HepG2 (cell line): ENCODE measurements at regions not wholly inside any gene's neighbourhood (a gene's known extent, or its start where the extent isn't known, plus 50 kb on each side); places are given as distances from the start of the nearest gene placed in this dataset.
A peak's percentile ranks its signal among the peaks of the same experiment; 100 is the strongest.

Source experiments
- ATAC-seq: fragments of 200-7000 bp; cut with Tn5 transposase; 3 replicates; pipeline ENCODE4 v1.9.1; 2020; ENCODE audit warnings: mild to moderate bottlenecking, moderate library complexity
- BruUV-seq: library from RNA; stranded (reverse); fragments of 400-500 nt; replicated peaks from 2 replicates; lab custom pipeline; 2021; lab: Mats Ljungman, UMichigan
- CTCF ChIA-PET: fragments of 300-600 bp; formaldehyde crosslinking; extraction: SDS; loops from one replicate; lab custom pipeline; 2021; ENCODE audit warnings: low total read pairs, inconsistent platforms, low intra/inter-chr PET ratio; lab: Yijun Ruan, JAX
- POLR2A ChIA-PET: fragments of 350-600 bp; sonication (Branson Sonifier 250); formaldehyde crosslinking; loops from one replicate; lab custom pipeline; 2020; ENCODE audit warnings: antibody characterized with exemption, inconsistent platforms; lab: Yijun Ruan, JAX
- DNase-seq: peaks from one replicate; pipeline ENCODE4 v3.0.0-alpha.2; 2015; ENCODE audit warnings: low spot score
- FAIRE-seq: peaks from 3 replicates; lab custom pipeline; 2011; peaks lifted over from hg19 to GRCh38; lab: Jason Lieb, UNC
- H2AFZ ChIP-seq: one replicate; pipeline ENCODE4 v1.6.1; 2011; ENCODE audit warnings: low read length, inconsistent platforms
- H3K27ac ChIP-seq: fragments of 300-600 bp; 3 replicates; pipeline ENCODE4 v1.8.0; 2011; ENCODE audit warnings: mixed run types, mild to moderate bottlenecking, mixed read lengths, low read length, inconsistent platforms; ENCODE audit not compliant: insufficient read depth; ENCODE audit errors: extremely low read length
- H3K27me3 ChIP-seq, 2 experiments: fragments of 200-600 bp in 1 of 2; 2 replicates in 1 of 2; 3 replicates in 1 of 2; pipeline versions ENCODE4 v1.6.0 to v1.8.0; 2011; ENCODE audit warnings: low read length in 2 of 2, mild to moderate bottlenecking in 2 of 2, moderate library complexity in 2 of 2, inconsistent platforms in 1 of 2; ENCODE audit not compliant: insufficient read depth in 2 of 2, control insufficient read depth in 1 of 2
- H3K36me3 ChIP-seq, 2 experiments: fragments of 200-600 bp in 1 of 2; replicated peaks in 1 of 2; 2 replicates in 1 of 2; 3 replicates in 1 of 2; pipeline versions ENCODE4 v1.5.1 to v1.8.0; 2011; ENCODE audit warnings: low read length in 2 of 2, inconsistent platforms in 1 of 2; ENCODE audit not compliant: insufficient read depth in 2 of 2, control insufficient read depth in 1 of 2
- H3K4me1 ChIP-seq: 2 replicates; pipeline ENCODE4 v1.5.1; 2012; ENCODE audit warnings: low read length, inconsistent platforms; ENCODE audit not compliant: insufficient read depth
- H3K4me2 ChIP-seq: 2 replicates; pipeline ENCODE4 v1.6.0; 2011; ENCODE audit warnings: low read depth, low read length, inconsistent platforms
- H3K4me3 ChIP-seq, 3 experiments: fragments of 200-600 bp in 1 of 3; sonication (generic), shearing (Covaris generic) in 1 of 3; replicated peaks in 1 of 3; 2 replicates each; pipeline ENCODE4 v1.5.1; 2011 to 2016; ENCODE audit warnings: low read length in 3 of 3, inconsistent platforms in 2 of 3, low read depth in 2 of 3, mild to moderate bottlenecking in 2 of 3, control low read depth in 1 of 3, mixed read lengths in 1 of 3; ENCODE audit not compliant: insufficient read depth in 1 of 3
- H3K79me2 ChIP-seq: one replicate; pipeline ENCODE4 v1.6.1; 2011; ENCODE audit warnings: low read length, inconsistent platforms; ENCODE audit not compliant: insufficient read depth
- H3K9ac ChIP-seq: 2 replicates; pipeline ENCODE4 v1.6.0; 2011; ENCODE audit warnings: mild to moderate bottlenecking, low read depth, low read length, inconsistent platforms; ENCODE audit not compliant: insufficient read depth
- H3K9me3 ChIP-seq: 2 replicates; pipeline ENCODE4 v1.5.1; 2012; ENCODE audit warnings: mild to moderate bottlenecking, low read length
- H4K20me1 ChIP-seq: 2 replicates; pipeline ENCODE4 v1.6.0; 2011; ENCODE audit warnings: inconsistent platforms, mild to moderate bottlenecking, low read length, moderate library complexity; ENCODE audit not compliant: insufficient read depth
- CBFB ChIP-seq: sonication (generic); formaldehyde crosslinking; IDR thresholded peaks from 2 replicates; pipeline ENCODE4 v1.4.0; 2020; ENCODE audit warnings: missing genetic modification reagents
- CEBPB ChIP-seq: IDR thresholded peaks from 2 replicates; pipeline ENCODE4 v1.6.1; 2011; ENCODE audit warnings: low read depth, low read length, improper control_type of control experiment, borderline replicate concordance
- EP300 ChIP-seq, 3 experiments: sonication (generic) in 1 of 3; formaldehyde crosslinking in 1 of 3; IDR thresholded peaks; 2 replicates each; pipeline versions ENCODE4 v1.5.1 to v1.6.1; 2011 to 2020; ENCODE audit warnings: low read depth in 2 of 3, low read length in 2 of 3, borderline replicate concordance in 1 of 3, improper control_type of control experiment in 1 of 3, mild to moderate bottlenecking in 1 of 3, missing genetic modification reagents in 1 of 3, moderate library complexity in 1 of 3
- GZF1 ChIP-seq: sonication (generic); formaldehyde crosslinking; IDR thresholded peaks from 2 replicates; pipeline ENCODE4 v1.5.1; 2020; ENCODE audit warnings: mild to moderate bottlenecking, missing genetic modification reagents
- MIXL1 ChIP-seq: IDR thresholded peaks from 2 replicates; pipeline ENCODE4 v1.6.1; 2016
- SMC3 ChIP-seq: IDR thresholded peaks from 2 replicates; pipeline ENCODE4 v1.6.1; 2011; ENCODE audit warnings: low read length, improper control_type of control experiment
- ZBTB8A ChIP-seq: sonication (generic); formaldehyde crosslinking; IDR thresholded peaks from 2 replicates; pipeline ENCODE4 v1.4.0; 2020; ENCODE audit warnings: mild to moderate bottlenecking, low read depth, missing genetic modification reagents, borderline replicate concordance
- WGBS: methylation state at CpG from one replicate; pipeline ENCODE4 v1.1.6; 2017; ENCODE audit warnings: low lambda C conversion rate; 5-methylcytosine and 5-hydroxymethylcytosine counted together
- in situ Hi-C: cut with HindIII; loops from 2 replicates; pipeline ENCODE4 v1.10.0; 2017; ENCODE audit warnings: low pct_unique_long_range_greater_than_20kb; ENCODE audit not compliant: extremely low pct_ligation_motif_present
- intact Hi-C: fragments of 100-400 bp; cut with micrococcal nuclease; formaldehyde crosslinking; loops from one replicate; pipeline ENCODE4 v1.10.0; 2022; ENCODE audit not compliant: unreplicated experiment
- TF ChIP-seq, protein P1 (sequence below): sonication (generic); formaldehyde crosslinking; IDR thresholded peaks from 2 replicates; pipeline ENCODE4 v1.5.0; 2020; ENCODE audit warnings: mild to moderate bottlenecking, low read depth, missing genetic modification reagents, borderline replicate concordance
- TF ChIP-seq, protein P2 (sequence below): sonication (generic); formaldehyde crosslinking; IDR thresholded peaks from 2 replicates; pipeline ENCODE4 v1.5.0; 2020; ENCODE audit warnings: mild to moderate bottlenecking, missing genetic modification reagents, borderline replicate concordance

DNA sequence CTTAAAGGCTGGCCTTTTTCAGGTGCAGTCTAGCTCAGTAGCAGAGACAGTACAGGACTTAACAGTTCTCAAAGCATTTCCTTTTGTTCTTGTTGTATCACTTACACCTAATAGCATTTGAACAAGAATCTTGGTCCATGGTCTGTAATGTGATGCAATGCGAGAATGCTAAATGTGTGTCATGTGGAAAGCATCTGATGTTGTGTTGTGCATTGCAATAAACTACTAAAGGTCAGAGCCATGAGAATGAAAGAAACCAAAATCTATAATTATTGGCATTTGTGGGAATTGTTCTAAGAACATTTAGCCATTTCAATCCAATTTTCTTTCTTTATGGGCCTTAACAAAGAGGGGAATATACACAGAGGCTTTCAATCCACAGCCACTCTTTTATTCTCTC lies 324.5 kb upstream of the ROBO2 start:
- no peak for FAIRE-seq
- no peaks in the 10 kb centered on the region for H3K27me3 ChIP-seq
- no peak overlapping the region for H3K27ac ChIP-seq
- H3K4me1 ChIP-seq, result no peaks in the 10 kb centered on the region
- H3K79me2 ChIP-seq, result no peaks in the 10 kb centered on the region
- TF ChIP-seq CEBPB (peak; percentile 25; the same call in 1 of the 2 replicates), SMC3 (no peak)
- no peak for DNase-seq
- H3K4me2 ChIP-seq, result no peak overlapping the region
- no peaks in the 10 kb centered on the region for H4K20me1 ChIP-seq
- in situ Hi-C loops, result no loop called here
- POLR2A ChIA-PET, result no interaction called here
- intact Hi-C loops, result no loop called here
- no peak overlapping the region for H3K4me3 ChIP-seq
- H3K36me3 ChIP-seq, result no peaks in the 10 kb centered on the region
- no peak for ATAC-seq
- no peak overlapping the region for H3K9ac ChIP-seq
- CTCF ChIA-PET, result no interaction called here
- no peaks in the 10 kb centered on the region for H3K9me3 ChIP-seq
- H2AFZ ChIP-seq, result no peak overlapping the region
- whole genome bisulfite sequencing, result 56% methylated on average over 1 of the region's 1 CpG
- BruUV-seq, result no TSS peak

DNA sequence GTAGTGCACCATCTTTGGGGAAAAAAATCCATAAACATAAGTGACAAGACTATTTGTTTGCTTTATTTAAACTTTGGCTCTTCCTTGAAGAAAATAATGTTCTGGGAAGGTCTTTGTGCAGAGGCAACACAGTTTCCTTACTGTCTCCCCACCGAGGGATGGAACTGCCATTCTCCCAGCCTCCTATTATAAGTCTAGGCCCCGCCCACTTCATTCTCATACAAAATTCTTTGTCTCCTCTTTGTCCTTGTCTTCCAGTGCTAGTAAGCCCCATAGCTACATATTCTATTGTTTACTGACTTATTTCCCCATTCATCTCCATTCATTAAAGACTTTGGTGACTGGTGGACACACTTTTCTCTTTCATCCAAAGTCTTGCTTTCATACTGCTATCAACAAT lies 316.5 kb upstream of the ROBO2 start:
- no peak overlapping the region for H3K9ac ChIP-seq
- in situ Hi-C loops (no loop called here), intact Hi-C loops (no loop called here)
- BruUV-seq, result no TSS peak
- H3K4me3 ChIP-seq, result no peak overlapping the region
- 6% methylated on average over 2 of the region's 2 CpGs for WGBS
- H4K20me1 ChIP-seq, result no peaks in the 10 kb centered on the region
- H3K36me3 ChIP-seq, result no peaks in the 10 kb centered on the region
- no peak overlapping the region for H3K27ac ChIP-seq
- no peaks in the 10 kb centered on the region for H3K79me2 ChIP-seq
- ChIA-PET POLR2A (no interaction called here), CTCF (no interaction called here)
- DNase-seq (no peak), ATAC-seq (no peak), FAIRE-seq (no peak)
- H3K4me2 ChIP-seq, result no peak overlapping the region
- H3K27me3 ChIP-seq, result no peaks in the 10 kb centered on the region
- H3K9me3 ChIP-seq, result no peaks in the 10 kb centered on the region
- H3K4me1 ChIP-seq, result no peaks in the 10 kb centered on the region
- no peak overlapping the region for H2AFZ ChIP-seq
- TF ChIP-seq GZF1 (no peak), MIXL1 (CRISPR knock-in tag) (no peak), ZBTB8A (CRISPR knock-in tag) (no peak), CBFB (CRISPR knock-in tag) (no peak), EP300 (IDR thresholded peaks at IDR 0.05; ENCODE audit: low read depth in 2 of 2, low read length in 2 of 2) (no peak), EP300 (CRISPR knock-in tag; IDR thresholded peaks at IDR 0.05; ENCODE audit: borderline replicate concordance) (no peak)
- TF ChIP-seq, protein P1, sequence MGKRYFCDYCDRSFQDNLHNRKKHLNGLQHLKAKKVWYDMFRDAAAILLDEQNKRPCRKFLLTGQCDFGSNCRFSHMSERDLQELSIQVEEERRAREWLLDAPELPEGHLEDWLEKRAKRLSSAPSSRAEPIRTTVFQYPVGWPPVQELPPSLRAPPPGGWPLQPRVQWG, result no peak
- TF ChIP-seq, protein P2, sequence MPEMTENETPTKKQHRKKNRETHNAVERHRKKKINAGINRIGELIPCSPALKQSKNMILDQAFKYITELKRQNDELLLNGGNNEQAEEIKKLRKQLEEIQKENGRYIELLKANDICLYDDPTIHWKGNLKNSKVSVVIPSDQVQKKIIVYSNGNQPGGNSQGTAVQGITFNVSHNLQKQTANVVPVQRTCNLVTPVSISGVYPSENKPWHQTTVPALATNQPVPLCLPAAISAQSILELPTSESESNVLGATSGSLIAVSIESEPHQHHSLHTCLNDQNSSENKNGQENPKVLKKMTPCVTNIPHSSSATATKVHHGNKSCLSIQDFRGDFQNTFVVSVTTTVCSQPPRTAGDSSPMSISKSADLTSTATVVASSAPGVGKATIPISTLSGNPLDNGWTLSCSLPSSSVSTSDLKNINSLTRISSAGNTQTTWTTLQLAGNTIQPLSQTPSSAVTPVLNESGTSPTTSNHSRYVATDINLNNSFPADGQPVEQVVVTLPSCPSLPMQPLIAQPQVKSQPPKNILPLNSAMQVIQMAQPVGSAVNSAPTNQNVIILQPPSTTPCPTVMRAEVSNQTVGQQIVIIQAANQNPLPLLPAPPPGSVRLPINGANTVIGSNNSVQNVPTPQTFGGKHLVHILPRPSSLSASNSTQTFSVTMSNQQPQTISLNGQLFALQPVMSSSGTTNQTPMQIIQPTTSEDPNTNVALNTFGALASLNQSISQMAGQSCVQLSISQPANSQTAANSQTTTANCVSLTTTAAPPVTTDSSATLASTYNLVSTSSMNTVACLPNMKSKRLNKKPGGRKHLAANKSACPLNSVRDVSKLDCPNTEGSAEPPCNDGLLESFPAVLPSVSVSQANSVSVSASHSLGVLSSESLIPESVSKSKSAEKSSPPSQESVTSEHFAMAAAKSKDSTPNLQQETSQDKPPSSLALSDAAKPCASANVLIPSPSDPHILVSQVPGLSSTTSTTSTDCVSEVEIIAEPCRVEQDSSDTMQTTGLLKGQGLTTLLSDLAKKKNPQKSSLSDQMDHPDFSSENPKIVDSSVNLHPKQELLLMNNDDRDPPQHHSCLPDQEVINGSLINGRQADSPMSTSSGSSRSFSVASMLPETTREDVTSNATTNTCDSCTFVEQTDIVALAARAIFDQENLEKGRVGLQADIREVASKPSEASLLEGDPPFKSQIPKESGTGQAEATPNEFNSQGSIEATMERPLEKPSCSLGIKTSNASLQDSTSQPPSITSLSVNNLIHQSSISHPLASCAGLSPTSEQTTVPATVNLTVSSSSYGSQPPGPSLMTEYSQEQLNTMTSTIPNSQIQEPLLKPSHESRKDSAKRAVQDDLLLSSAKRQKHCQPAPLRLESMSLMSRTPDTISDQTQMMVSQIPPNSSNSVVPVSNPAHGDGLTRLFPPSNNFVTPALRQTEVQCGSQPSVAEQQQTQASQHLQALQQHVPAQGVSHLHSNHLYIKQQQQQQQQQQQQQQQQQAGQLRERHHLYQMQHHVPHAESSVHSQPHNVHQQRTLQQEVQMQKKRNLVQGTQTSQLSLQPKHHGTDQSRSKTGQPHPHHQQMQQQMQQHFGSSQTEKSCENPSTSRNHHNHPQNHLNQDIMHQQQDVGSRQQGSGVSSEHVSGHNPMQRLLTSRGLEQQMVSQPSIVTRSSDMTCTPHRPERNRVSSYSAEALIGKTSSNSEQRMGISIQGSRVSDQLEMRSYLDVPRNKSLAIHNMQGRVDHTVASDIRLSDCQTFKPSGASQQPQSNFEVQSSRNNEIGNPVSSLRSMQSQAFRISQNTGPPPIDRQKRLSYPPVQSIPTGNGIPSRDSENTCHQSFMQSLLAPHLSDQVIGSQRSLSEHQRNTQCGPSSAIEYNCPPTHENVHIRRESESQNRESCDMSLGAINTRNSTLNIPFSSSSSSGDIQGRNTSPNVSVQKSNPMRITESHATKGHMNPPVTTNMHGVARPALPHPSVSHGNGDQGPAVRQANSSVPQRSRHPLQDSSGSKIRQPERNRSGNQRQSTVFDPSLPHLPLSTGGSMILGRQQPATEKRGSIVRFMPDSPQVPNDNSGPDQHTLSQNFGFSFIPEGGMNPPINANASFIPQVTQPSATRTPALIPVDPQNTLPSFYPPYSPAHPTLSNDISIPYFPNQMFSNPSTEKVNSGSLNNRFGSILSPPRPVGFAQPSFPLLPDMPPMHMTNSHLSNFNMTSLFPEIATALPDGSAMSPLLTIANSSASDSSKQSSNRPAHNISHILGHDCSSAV (CRISPR knock-in tag), result no peak
